SU-DHL-6 (cell line): ENCODE measurements at regions not wholly inside any gene's neighbourhood (a gene's known extent, or its start where the extent isn't known, plus 50 kb on each side); places are given as distances from the start of the nearest gene placed in this dataset.

Experiments
- H2AFZ ChIP-seq: fragments of 200-600 bp; sonication (generic); 2 replicates; pipeline ENCODE4 v1.6.1; 2014; ENCODE audit warnings: low read depth, mild to moderate bottlenecking, moderate library complexity, mixed read lengths, antibody characterized with exemption, low read length; ENCODE audit not compliant: severe bottlenecking
- H3F3A ChIP-seq: fragments of 200-600 bp; shearing (Covaris generic); 2 replicates; pipeline ENCODE4 v1.6.0; 2016; ENCODE audit warnings: antibody characterized with exemption, mild to moderate bottlenecking; ENCODE audit not compliant: insufficient read depth
- H3K27ac ChIP-seq: fragments of 200-600 bp; sonication (generic); 2 replicates; pipeline ENCODE4 v1.5.1; 2016; ENCODE audit warnings: low read depth, mild to moderate bottlenecking, low read length, moderate library complexity, mixed read lengths
- H3K27me3 ChIP-seq: fragments of 200-600 bp; sonication (generic), shearing (Covaris generic); 2 replicates; pipeline ENCODE4 v1.6.0; 2014; ENCODE audit warnings: mild to moderate bottlenecking, low read length
- H3K36me3 ChIP-seq: fragments of 200-600 bp; sonication (generic); 2 replicates; pipeline ENCODE4 v1.6.1; 2014; ENCODE audit warnings: mild to moderate bottlenecking, low read length, mixed read lengths
- H3K4me2 ChIP-seq: fragments of 300-600, 200-600 bp; shearing (Covaris generic), sonication (generic); 2 replicates; pipeline ENCODE4 v1.6.0; 2014; ENCODE audit warnings: low read length, low read depth, mild to moderate bottlenecking; ENCODE audit not compliant: poor library complexity, severe bottlenecking
- H3K4me3 ChIP-seq: fragments of 200-600 bp; sonication (generic); 2 replicates; pipeline ENCODE4 v1.5.1; 2014; ENCODE audit warnings: antibody characterized with exemption, low read length, mild to moderate bottlenecking, mixed read lengths; ENCODE audit not compliant: insufficient read depth, poor library complexity, severe bottlenecking
- H3K79me2 ChIP-seq: fragments of 200-600 bp; sonication (generic); 2 replicates; pipeline ENCODE4 v1.6.1; 2014; ENCODE audit warnings: mild to moderate bottlenecking, low read length, moderate library complexity; ENCODE audit not compliant: insufficient read depth
- H3K9ac ChIP-seq: fragments of 200-600 bp; sonication (generic); 2 replicates; pipeline ENCODE4 v1.7.0; 2014; ENCODE audit warnings: mild to moderate bottlenecking, low read length
- H3K9me2 ChIP-seq: fragments of 200-600 bp; sonication (generic); replicated peaks from 2 replicates; pipeline ENCODE4 v1.6.1; 2014; ENCODE audit warnings: low read length; ENCODE audit not compliant: insufficient read depth
- H3K9me3 ChIP-seq: fragments of 200-600 bp; sonication (generic); 2 replicates; pipeline ENCODE4 v1.6.1; 2014; ENCODE audit warnings: low read length, mixed read lengths; ENCODE audit not compliant: insufficient read depth
- H4K20me1 ChIP-seq: fragments of 200-600 bp; sonication (generic); 2 replicates; pipeline ENCODE4 v1.6.1; 2014; ENCODE audit warnings: low read depth, mild to moderate bottlenecking, antibody characterized with exemption, low read length, moderate library complexity, mixed read lengths
- EZH2phosphoT487 ChIP-seq: fragments of 200-600 bp; sonication (generic), shearing (Covaris generic); conservative IDR thresholded peaks from 2 replicates; pipeline ENCODE4 v1.6.1; 2018; ENCODE audit warnings: mild to moderate bottlenecking, antibody characterized with exemption, low read length, moderate library complexity, mixed read lengths
- TF ChIP-seq, protein P1 (sequence below): fragments of 200-600 bp; sonication (generic); IDR thresholded peaks from one replicate; pipeline ENCODE4 v1.5.1; 2017; ENCODE audit warnings: antibody characterized with exemption, mild to moderate bottlenecking, low read length, moderate library complexity; ENCODE audit not compliant: insufficient read depth, poor library complexity, severe bottlenecking

DNA sequence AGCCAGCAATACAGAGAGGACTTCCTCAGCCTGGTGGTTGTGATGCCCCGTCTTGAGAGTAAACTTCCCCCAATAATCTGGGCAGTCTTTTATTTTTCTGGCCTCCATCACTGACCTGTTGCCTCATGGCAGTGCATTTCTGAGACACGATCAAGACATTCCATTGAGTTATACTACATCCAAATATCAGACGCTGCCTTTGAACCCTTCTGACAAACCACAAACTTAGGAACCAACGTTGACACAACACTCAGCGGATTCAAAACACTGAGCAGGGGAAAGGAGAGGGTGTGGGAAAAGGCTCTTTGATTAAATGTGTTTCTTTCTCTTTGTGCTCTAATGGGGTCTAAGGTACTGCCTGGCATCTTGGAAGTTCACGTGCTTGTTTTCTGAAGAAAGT is 100.7 kb upstream of the TBX5 start:
- no peaks in the 10 kb centered on the region for H3K9me3 ChIP-seq
- no peak overlapping the region for H3K9ac ChIP-seq
- H3K27ac ChIP-seq = no peak overlapping the region
- no peaks in the 10 kb centered on the region for H3K9me2 ChIP-seq
- TF ChIP-seq EZH2phosphoT487 = no peak
- TF ChIP-seq, protein P1, sequence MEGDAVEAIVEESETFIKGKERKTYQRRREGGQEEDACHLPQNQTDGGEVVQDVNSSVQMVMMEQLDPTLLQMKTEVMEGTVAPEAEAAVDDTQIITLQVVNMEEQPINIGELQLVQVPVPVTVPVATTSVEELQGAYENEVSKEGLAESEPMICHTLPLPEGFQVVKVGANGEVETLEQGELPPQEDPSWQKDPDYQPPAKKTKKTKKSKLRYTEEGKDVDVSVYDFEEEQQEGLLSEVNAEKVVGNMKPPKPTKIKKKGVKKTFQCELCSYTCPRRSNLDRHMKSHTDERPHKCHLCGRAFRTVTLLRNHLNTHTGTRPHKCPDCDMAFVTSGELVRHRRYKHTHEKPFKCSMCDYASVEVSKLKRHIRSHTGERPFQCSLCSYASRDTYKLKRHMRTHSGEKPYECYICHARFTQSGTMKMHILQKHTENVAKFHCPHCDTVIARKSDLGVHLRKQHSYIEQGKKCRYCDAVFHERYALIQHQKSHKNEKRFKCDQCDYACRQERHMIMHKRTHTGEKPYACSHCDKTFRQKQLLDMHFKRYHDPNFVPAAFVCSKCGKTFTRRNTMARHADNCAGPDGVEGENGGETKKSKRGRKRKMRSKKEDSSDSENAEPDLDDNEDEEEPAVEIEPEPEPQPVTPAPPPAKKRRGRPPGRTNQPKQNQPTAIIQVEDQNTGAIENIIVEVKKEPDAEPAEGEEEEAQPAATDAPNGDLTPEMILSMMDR = no peak
- H2AFZ ChIP-seq = no peak overlapping the region
- H4K20me1 ChIP-seq = no peaks in the 10 kb centered on the region
- no peaks in the 10 kb centered on the region for H3K36me3 ChIP-seq
- H3K79me2 ChIP-seq = no peaks in the 10 kb centered on the region
- H3K4me2 ChIP-seq = no peak overlapping the region
- H3F3A ChIP-seq = no peaks in the 10 kb centered on the region
- no peaks in the 10 kb centered on the region for H3K27me3 ChIP-seq
- H3K4me3 ChIP-seq = no peak overlapping the region

DNA sequence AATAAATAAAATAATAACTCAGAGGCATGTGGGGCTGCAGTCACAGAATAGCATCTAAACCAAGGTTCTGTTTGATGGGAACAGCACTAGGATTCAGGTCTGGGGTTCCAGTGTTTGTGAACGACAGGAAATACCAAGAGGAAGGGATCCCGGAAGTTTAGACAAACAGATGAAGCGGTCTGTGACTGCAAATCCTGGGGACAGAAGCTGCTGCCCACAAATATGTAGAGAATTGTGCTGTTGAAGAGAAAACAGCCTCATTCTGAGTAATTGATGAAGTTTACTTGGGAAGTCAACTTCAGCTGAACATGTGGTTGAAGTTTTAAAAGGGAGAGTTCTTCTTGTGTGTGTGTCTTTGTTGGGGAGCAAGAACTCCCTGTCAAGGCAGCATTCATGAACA is 98.4 kb upstream of the TBX5 start:
- no peak overlapping the region for H3K4me2 ChIP-seq
- H3F3A ChIP-seq = no peaks in the 10 kb centered on the region
- H2AFZ ChIP-seq = no peak overlapping the region
- H3K9me3 ChIP-seq = no peaks in the 10 kb centered on the region
- no peak for TF ChIP-seq EZH2phosphoT487
- TF ChIP-seq, protein P1 = no peak
- H4K20me1 ChIP-seq = no peaks in the 10 kb centered on the region
- H3K79me2 ChIP-seq = no peaks in the 10 kb centered on the region
- H3K27me3 ChIP-seq = no peaks in the 10 kb centered on the region
- no peak overlapping the region for H3K9ac ChIP-seq
- no peak overlapping the region for H3K27ac ChIP-seq
- no peaks in the 10 kb centered on the region for H3K36me3 ChIP-seq
- no peak overlapping the region for H3K4me3 ChIP-seq
- H3K9me2 ChIP-seq = no peaks in the 10 kb centered on the region

DNA sequence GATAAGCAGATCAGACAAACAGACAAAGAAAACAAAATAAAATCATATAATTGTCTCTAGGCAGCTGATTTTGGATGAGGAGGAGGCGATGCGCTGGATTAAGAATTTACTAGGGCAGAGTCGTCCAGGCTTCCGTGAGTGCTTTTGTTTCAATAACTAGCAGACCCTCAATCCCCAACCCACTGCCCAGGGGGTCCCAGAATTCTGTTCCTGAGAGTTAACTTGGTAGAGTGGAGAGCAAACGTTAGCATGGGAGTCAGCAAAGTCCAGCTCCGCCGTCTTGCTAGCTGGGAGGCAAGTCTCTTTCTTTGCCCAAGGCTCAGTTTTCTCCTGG is 95.5 kb upstream of the TBX5 start:
- no peaks in the 10 kb centered on the region for H3K9me2 ChIP-seq
- no peaks in the 10 kb centered on the region for H3K27me3 ChIP-seq
- no peak overlapping the region for H2AFZ ChIP-seq
- no peak overlapping the region for H3K4me3 ChIP-seq
- H3K79me2 ChIP-seq = no peaks in the 10 kb centered on the region
- TF ChIP-seq EZH2phosphoT487 = no peak
- TF ChIP-seq, protein P1 = no peak
- H3K27ac ChIP-seq = no peak overlapping the region
- no peaks in the 10 kb centered on the region for H3K9me3 ChIP-seq
- H3F3A ChIP-seq = no peaks in the 10 kb centered on the region
- no peak overlapping the region for H3K4me2 ChIP-seq
- no peaks in the 10 kb centered on the region for H3K36me3 ChIP-seq
- no peaks in the 10 kb centered on the region for H4K20me1 ChIP-seq
- no peak overlapping the region for H3K9ac ChIP-seq
